Brain microvascular endothelial cell (primary cell): ENCODE measurements at regions not wholly inside any gene's neighbourhood (a gene's known extent, or its start where the extent isn't known, plus 50 kb on each side); places are given as distances from the start of the nearest gene placed in this dataset.

Experiments used
- DNase-seq: peaks from one replicate; pipeline ENCODE4 v3.0.0-alpha.2; 2020
- H3K27ac ChIP-seq: fragments of 250-450 bp; sonication (Bioruptor Pico); 2 replicates; pipeline ENCODE4 v1.5.1; 2020; ENCODE audit warnings: mild to moderate bottlenecking, moderate library complexity
- H3K27me3 ChIP-seq: fragments of 250-450 bp; sonication (Bioruptor Pico); replicated peaks from 2 replicates; pipeline ENCODE4 v1.5.1; 2020; ENCODE audit warnings: mild to moderate bottlenecking
- H3K36me3 ChIP-seq: fragments of 250-450 bp; sonication (Bioruptor Pico); replicated peaks from 2 replicates; pipeline ENCODE4 v1.5.1; 2020; ENCODE audit warnings: mild to moderate bottlenecking
- H3K4me3 ChIP-seq: 2 replicates; pipeline ENCODE4 v1.5.1; 2011; ENCODE audit warnings: low read depth, mild to moderate bottlenecking, control low read depth, low read length, moderate library complexity
- CTCF ChIP-seq: IDR thresholded peaks from 2 replicates; pipeline ENCODE4 v1.5.1; 2011; ENCODE audit warnings: low read depth, mild to moderate bottlenecking, moderate library complexity, low read length, control low read depth, inconsistent platforms; ENCODE audit errors: missing control alignments
- in situ Hi-C: cut with HindIII; loops from 2 replicates; pipeline ENCODE4 v1.10.0; 2017; ENCODE audit warnings: low sequenced_read_pairs, low pct_ligation_motif_present

- DNase-seq, result no peak
- TF ChIP-seq CTCF, result no peak
- in situ Hi-C loops, result no loop called here
- H3K36me3 ChIP-seq, result no peaks in the 10 kb centered on the region
- no peak overlapping the region for H3K27ac ChIP-seq
- H3K27me3 ChIP-seq, result no peaks in the 10 kb centered on the region
- no peak overlapping the region for H3K4me3 ChIP-seq
These were observed 79.4 kb upstream of the C1GALT1 start for GRCh38 chr7:7102906-7103305.

DNA sequence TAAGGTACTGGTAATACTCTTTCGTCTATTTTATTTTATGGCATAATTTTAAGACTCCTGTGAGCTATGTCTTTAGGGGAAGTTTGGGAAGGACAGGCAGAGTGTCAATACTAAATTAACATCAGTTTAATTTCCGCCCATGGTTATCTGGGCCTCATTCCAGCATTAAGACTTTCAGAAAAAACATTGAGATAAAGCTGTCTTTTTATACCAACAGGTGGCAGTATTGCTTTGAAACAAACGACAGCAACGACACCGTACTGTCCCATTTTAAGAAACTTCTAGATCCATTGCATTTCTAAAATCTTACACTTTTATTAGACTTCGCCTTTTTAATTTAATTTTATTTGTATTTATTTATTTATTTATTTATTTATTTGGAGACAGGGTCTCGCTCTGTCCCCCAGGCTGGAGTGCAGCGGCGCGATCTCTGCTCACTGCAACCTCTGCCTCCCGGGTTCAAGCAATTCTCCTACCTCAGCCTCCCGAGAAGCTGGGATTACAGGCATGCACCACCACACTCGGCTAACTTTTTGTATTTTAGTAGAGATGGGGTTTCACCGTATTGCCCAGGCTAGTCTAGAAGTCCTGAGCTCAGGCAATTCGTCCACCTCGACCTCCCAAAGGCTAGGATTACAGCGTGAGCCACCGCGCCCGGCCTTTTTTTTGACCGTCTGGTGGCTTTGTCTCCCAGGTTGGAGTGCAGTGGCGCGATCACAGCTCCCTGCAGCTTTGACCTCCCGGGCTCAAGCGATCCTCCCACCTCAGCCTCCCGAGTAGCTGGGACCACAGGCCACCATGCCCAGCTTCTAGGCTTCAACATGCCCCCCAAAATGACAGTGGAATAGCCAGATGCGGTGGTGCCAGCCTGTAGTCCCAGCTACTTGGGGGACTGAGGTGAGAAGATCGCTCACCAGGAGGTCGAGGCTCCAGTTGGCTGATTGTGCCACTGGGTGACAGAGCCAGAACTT is 78.7 kb upstream of the C1GALT1 start:
- peak; percentile 24 for DNase-seq
- peak; percentile 57 for TF ChIP-seq CTCF
- H3K36me3 ChIP-seq, result no peaks in the 10 kb centered on the region
- no peaks in the 10 kb centered on the region for H3K27me3 ChIP-seq
- no peak overlapping the region for H3K27ac ChIP-seq
- in situ Hi-C loops, result no loop called here
- H3K4me3 ChIP-seq, result no peak overlapping the region

DNA sequence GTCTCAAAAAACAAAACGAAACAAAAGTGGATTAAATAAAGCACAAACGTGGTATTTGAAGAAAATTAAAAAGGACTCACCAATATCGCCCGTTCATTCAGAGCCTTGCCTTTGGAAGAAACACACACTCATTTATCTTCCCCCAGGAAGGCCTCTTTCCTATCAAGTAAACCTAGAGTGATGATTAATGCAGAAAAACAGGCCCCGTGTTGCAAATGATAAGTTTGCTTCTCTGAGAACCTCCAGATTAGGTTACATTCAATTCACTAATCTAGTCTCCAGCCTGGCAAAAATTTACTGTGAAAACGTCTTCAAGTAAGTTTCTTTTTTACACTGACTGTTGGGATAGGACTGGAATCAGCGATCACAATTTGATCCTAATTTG is 78.0 kb upstream of the C1GALT1 start:
- no peak for TF ChIP-seq CTCF
- in situ Hi-C loops, result no loop called here

GRCh38 chr7:7104971-7105370 is 77.4 kb upstream of the C1GALT1 start:
- Histone ChIP-seq H3K27ac (no peak overlapping the region), H3K27me3 (no peaks in the 10 kb centered on the region), H3K36me3 (no peaks in the 10 kb centered on the region), H3K4me3 (no peak overlapping the region)
- no peak for DNase-seq
- in situ Hi-C loops, result no loop called here
- TF ChIP-seq CTCF, result no peak

More for the DNA sequence above, 78.0 kb upstream of the C1GALT1 start:
- peak; percentile 5 for DNase-seq
- Histone ChIP-seq H3K4me3 (no peak overlapping the region), H3K27me3 (no peaks in the 10 kb centered on the region), H3K36me3 (no peaks in the 10 kb centered on the region), H3K27ac (no peak overlapping the region)

- no peak for TF ChIP-seq CTCF
- no peak for DNase-seq
- no peak overlapping the region for H3K4me3 ChIP-seq
- H3K27me3 ChIP-seq, result no peaks in the 10 kb centered on the region
- in situ Hi-C loops, result no loop called here
- H3K27ac ChIP-seq, result no peak overlapping the region
- H3K36me3 ChIP-seq, result no peaks in the 10 kb centered on the region
These were observed 76.4 kb upstream of the C1GALT1 start for GRCh38 chr7:7105800-7106582.
